ENCODE measurements at regions not wholly inside any gene's neighbourhood (a gene's known extent, or its start where the extent isn't known, plus 50 kb on each side); places are given as distances from the start of the nearest gene placed in this dataset.

DNA sequence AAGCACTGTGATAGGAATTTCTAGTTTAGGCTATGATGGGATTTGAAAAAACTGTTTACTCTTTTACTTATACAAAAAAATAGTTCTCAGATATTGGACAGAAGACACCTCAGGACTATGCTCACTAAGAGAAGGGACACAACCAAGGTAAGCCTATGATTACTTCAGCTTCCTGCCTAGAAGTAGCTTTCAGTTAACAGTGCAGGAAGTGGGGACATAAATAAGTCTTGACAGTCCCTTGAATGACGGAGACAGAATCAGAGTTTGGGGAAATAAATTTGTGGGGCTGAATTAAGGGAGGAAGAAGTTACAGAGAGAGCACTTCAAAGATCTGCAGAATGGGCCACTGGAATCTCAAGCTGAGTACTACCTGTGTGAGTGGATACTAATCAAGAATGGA is 53.8 kb upstream of the OLFM3 start:
- Histone ChIP-seq H3K27ac (no peak overlapping the region), H3K4me1 (no peaks in the 10 kb centered on the region), H3K9me3 (no peaks in the 10 kb centered on the region), H3K4me2 (no peak overlapping the region), H3K4me3 (no peak overlapping the region)
- DNase-seq (ENCODE audit: low read depth in 1 of 2, low spot score in 1 of 2) = no peak
- FAIRE-seq = no peak
- 0% methylated on average over 1 of the region's 1 CpG for WGBS (ENCODE audit: missing lambda C conversion rate)
- ATAC-seq = no peak
- TF ChIP-seq JUNB (IDR thresholded peaks at IDR 0.05) = no peak
- TF ChIP-seq ZFP36 (IDR thresholded peaks at IDR 0.05; ENCODE audit: borderline replicate concordance, partially characterized antibody) = no peak
- no peak for TF ChIP-seq ZC3H11A (IDR thresholded peaks at IDR 0.05)
- ChIA-PET POLR2A (no interaction called here), CTCF (no interaction called here)

- POLR2A ChIA-PET = no interaction called here
- ATAC-seq = no peak
These were observed 51.0 kb upstream of the OLFM3 start for GRCh38 chr1:102047724-102048123.

More at GRCh38 chr1:102047724-102048123, 51.0 kb upstream of the OLFM3 start:
- no peak overlapping the region for H3K4me3 ChIP-seq
- H3K4me2 ChIP-seq = no peak overlapping the region
- 6% methylated on average over 2 of the region's 2 CpGs for WGBS (ENCODE audit: missing lambda C conversion rate)
- no peaks in the 10 kb centered on the region for H3K4me1 ChIP-seq
- CTCF ChIA-PET = no interaction called here
- H3K27ac ChIP-seq = no peak overlapping the region
- H3K9me3 ChIP-seq = no peaks in the 10 kb centered on the region
- no peak for TF ChIP-seq CBX2 (IDR thresholded peaks at IDR 0.05; ENCODE audit: borderline replicate concordance, low read depth)
- no peak for TF ChIP-seq MAX (IDR thresholded peaks at IDR 0.05)
- no peak for TF ChIP-seq JUN (IDR thresholded peaks at IDR 0.05)
- no peak for TF ChIP-seq RNF2 (IDR thresholded peaks at IDR 0.05; ENCODE audit: borderline replicate concordance, low read depth)
- no peak for TF ChIP-seq MAZ (IDR thresholded peaks at IDR 0.05; ENCODE audit: borderline replicate concordance, low read depth, low read length)
- TF ChIP-seq KDM1A (IDR thresholded peaks at IDR 0.05; ENCODE audit: low read depth) = no peak
- no peak for TF ChIP-seq SMC3 (IDR thresholded peaks at IDR 0.05)
- no peak for TF ChIP-seq ATOH8 (CRISPR knock-in tag; IDR thresholded peaks at IDR 0.05; ENCODE audit: low read depth)
- TF ChIP-seq BCL3 (IDR thresholded peaks at IDR 0.05) = no peak
- TF ChIP-seq ZNF302 (CRISPR knock-in tag; IDR thresholded peaks at IDR 0.05) = no peak
- TF ChIP-seq TP53 (CRISPR knock-in tag; IDR thresholded peaks at IDR 0.05) = no peak
- TF ChIP-seq ESRRA (IDR thresholded peaks at IDR 0.05; ENCODE audit: borderline replicate concordance, low read length) = no peak
- TF ChIP-seq, protein P1, sequence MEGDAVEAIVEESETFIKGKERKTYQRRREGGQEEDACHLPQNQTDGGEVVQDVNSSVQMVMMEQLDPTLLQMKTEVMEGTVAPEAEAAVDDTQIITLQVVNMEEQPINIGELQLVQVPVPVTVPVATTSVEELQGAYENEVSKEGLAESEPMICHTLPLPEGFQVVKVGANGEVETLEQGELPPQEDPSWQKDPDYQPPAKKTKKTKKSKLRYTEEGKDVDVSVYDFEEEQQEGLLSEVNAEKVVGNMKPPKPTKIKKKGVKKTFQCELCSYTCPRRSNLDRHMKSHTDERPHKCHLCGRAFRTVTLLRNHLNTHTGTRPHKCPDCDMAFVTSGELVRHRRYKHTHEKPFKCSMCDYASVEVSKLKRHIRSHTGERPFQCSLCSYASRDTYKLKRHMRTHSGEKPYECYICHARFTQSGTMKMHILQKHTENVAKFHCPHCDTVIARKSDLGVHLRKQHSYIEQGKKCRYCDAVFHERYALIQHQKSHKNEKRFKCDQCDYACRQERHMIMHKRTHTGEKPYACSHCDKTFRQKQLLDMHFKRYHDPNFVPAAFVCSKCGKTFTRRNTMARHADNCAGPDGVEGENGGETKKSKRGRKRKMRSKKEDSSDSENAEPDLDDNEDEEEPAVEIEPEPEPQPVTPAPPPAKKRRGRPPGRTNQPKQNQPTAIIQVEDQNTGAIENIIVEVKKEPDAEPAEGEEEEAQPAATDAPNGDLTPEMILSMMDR (IDR thresholded peaks at IDR 0.05) = no peak
- TF ChIP-seq, protein P2, sequence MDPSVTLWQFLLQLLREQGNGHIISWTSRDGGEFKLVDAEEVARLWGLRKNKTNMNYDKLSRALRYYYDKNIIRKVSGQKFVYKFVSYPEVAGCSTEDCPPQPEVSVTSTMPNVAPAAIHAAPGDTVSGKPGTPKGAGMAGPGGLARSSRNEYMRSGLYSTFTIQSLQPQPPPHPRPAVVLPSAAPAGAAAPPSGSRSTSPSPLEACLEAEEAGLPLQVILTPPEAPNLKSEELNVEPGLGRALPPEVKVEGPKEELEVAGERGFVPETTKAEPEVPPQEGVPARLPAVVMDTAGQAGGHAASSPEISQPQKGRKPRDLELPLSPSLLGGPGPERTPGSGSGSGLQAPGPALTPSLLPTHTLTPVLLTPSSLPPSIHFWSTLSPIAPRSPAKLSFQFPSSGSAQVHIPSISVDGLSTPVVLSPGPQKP (IDR thresholded peaks at IDR 0.05; ENCODE audit: low read depth, low read length) = no peak
- TF ChIP-seq POLR2AphosphoS2 (conservative IDR thresholded peaks at IDR 0.05; ENCODE audit: low read length) = no peak
- TF ChIP-seq TFCP2L1 (CRISPR knock-in tag; IDR thresholded peaks at IDR 0.05) = no peak
- TF ChIP-seq PHF8 (IDR thresholded peaks at IDR 0.05; ENCODE audit: borderline replicate concordance, low read depth) = no peak
- no peak for DNase-seq (ENCODE audit: low read depth in 1 of 2, low spot score in 1 of 2)
- no peak for FAIRE-seq
